SK-N-DZ (cell line): ENCODE measurements at regions not wholly inside any gene's neighbourhood (a gene's known extent, or its start where the extent isn't known, plus 50 kb on each side); places are given as distances from the start of the nearest gene placed in this dataset.

Experiments
- DNase-seq: peaks from one replicate; pipeline ENCODE4 v3.0.0-alpha.2; 2015; ENCODE audit warnings: low spot score

DNA sequence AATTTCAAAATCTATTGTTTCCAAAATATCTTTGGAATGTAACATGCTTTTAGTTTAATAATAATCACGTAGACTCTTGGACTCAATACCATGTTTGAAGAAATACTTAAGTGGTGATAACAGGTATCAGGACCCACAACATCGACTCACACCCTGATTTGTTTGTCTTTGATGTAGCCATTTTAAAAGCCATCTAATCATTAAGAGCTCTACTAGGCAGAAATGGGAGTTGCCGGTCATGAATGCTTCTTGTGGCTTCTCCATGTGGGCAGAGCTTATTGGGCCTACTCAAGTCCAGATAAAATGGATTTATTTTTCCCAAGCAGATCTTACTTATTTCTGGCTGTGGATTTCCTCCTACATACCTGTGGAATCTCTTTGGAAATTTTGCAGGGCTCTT lies 261.6 kb upstream of the NR2F2 start:
- DNase-seq: no peak

DNA sequence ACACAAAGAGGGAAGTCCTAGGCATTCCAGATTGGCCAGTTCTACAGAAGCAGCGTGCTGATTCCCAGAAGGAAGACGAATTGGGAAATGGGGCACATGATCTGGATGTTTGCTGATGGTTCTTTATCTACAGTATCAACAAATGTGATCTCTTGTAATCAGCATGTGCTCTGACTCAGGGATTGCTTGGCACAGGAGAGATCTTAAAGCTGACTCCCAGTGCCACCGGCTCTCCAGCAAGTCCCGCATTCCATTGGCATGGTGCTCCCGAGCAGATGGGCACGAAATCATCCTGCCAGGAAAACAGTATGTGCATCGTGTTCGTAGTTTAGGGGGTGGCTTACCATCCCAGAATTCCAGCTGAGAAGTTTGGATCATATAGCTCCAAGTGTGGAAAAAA lies 259.9 kb upstream of the NR2F2 start:
- no peak for DNase-seq

DNA sequence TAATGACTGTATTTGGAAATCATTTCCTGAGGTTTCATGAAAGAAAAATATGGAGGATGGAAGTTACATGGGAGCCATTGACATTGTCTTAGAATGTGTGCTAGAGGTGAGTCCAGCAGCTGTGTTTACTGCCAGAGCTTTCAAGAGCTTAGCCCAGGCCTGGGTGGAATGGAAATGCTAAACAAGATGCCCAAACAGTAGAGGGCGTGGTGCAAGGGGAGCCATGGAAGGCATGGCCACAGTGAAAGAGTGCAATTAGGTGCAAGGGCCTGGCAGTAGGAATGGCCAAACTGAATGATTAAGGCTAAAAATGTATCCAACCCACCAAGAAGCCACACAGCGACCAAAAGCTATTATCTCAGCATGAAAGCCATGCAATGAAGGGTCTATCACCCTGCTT lies 257.7 kb upstream of the NR2F2 start:
- no peak for DNase-seq

DNA sequence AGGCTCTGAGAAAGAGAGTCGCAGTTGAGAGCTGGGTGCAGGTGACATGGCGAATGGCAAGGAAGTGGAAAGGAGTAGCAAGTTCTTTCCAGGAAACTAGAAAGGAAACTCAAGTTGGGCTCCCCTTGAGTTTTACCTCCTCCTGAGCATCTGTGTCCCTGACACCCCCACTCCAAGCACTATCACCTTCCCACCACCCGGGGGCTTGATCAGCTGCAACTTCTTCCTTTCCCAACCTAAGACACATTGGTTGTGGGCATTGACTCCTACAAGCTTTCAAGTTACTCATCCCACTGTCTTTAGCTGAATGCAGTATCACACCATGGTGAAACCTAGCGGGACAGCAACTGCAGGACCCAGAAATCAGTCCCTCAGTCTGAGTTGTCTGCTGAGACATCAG lies 256.6 kb upstream of the NR2F2 start:
- no peak for DNase-seq

DNA sequence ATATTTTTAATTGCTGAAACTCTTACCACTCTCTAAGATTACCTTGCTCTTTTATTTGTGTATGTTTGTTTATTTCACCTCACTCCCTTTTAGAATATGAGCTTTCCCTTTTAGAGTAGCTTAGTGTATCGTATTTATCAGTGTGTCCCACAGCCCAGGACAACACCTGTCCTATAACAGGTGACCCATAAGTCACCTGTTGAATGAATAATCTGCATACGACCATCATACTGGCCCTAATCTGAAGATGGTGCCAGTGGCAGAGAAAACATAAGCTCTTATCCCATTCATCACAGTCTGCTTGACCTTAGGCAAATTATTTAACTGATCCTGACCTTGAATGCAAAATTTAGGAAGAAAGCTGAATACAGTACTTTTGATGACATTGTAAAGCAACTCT lies 254.6 kb upstream of the NR2F2 start:
- no peak for DNase-seq

DNA sequence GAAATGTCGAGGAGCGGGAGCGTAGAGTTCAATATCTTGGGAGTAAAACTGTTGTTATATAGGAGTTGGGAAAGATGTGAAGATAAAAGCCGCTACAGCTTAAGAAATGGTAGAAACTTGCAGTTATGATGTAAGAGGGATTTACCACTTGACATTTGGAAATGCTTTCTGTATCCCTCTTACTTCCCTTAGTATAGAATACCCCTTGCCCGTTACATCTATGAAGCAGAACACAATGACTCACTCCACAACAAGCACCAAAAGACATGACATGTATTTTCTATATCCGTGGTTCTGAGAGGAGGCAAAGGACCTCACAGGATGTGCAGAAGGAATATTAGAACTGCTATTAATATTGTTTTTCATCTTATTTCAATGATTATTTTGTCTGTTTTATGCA lies 254.2 kb upstream of the NR2F2 start:
- no peak for DNase-seq

DNA sequence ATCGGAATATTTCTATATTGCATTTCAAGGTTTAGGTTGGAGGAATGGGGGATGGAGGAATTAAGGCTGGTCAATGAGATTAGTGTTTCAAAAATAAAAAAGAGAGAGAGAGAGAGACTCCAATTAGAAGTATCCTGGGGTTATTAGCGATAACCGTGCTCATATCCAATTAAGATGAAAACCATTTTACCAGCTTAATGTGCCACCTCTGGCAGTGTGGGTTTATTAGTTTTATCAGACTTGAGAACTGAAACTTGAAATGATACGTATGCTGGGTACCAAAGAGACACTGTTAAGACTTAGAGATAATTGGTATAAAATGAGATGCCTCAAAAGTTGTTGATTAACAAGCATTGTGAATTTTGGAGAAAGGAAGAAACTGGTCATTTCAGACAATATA lies 251.5 kb upstream of the NR2F2 start:
- DNase-seq: no peak

DNA sequence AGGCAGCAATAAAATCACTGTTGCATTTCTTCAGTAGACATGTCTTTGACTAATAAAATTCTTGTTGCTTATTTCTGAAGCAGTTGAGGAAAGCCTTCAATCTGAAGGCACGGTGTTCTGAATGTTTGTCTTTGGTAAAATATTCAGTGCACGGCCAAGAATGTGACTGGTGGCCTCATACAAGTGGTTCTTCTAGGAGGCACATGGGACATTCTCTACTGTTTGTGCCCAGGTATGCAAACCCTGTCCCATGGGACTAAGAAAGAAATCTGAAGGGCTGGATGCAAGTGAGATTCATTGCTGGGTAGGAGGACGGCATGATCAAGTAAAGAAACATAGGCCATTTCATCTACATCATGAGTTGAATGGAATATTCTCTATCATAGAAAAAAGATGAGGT lies 250.6 kb upstream of the NR2F2 start:
- DNase-seq: no peak

DNA sequence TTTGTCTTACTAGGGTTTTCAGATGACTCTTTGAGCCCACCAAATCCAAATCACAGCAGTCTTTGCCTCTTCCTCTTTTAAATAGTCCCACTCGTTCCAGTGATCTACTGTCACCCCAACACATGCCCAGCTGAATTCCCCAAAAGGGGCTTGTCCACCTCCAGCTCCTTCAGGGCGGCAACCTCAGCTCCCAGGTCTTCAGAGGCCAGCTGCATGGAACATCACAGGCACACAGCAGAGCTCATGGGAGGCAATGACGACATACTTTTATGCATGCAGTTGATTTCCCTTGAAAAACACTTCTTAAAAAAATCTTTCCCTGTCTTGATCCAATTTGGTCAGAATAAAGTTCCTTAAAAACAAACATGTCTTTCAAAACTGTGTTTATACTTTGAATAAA lies 244.3 kb upstream of the NR2F2 start:
- no peak for DNase-seq

DNA sequence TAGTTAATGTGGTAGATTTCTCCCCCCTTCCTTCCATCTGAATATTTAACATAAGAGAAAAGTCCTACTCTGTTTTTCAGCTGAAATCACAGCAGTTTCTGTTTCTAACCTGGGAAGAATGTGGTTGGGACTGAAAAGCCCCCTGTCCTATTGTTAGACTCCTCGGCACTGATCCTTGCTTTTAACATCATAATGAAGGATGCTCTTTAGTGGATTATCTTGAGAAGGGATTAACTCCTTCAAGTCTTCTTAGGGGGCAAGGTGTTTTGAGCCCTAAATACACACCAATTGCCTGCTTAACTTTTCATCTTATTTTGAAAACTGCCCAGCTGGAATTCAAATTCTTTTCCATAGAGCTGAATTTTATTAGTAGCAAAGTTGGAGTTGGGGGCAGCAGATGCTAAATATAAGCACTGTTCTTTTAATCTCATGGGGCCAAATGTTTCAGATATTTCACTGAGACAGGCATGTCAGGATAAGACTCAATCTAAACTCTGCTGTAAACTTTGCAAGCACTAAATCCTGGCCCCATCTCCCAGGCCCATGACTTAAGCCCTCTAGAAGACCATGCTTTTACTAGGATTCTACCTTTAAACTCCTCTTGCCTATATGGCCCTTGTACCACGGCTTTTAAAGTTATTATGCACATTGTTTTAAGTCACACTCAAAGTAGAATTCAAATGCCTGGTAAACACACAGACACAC lies 243.2 kb upstream of the NR2F2 start:
- no peak for DNase-seq

DNA sequence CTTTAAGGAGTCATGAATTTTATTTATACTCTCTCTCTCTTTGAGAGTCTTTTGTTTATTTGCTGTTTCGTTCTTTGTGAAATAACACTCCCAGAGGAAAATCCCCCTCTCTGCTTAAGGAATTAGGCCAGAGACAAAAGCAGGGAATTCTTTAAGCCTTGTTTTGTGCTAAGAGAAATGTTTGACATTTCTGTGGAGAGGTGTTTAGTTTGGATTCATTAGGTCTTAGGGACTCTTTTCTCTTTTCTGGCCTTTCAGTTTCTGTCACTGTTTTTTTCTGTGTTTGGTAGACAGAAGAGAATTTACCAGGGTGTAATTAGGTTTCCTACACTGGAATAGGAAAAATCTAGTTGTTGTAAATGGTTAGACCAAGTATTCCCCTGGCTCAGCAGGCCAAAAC lies 241.8 kb upstream of the NR2F2 start:
- DNase-seq: no peak

DNA sequence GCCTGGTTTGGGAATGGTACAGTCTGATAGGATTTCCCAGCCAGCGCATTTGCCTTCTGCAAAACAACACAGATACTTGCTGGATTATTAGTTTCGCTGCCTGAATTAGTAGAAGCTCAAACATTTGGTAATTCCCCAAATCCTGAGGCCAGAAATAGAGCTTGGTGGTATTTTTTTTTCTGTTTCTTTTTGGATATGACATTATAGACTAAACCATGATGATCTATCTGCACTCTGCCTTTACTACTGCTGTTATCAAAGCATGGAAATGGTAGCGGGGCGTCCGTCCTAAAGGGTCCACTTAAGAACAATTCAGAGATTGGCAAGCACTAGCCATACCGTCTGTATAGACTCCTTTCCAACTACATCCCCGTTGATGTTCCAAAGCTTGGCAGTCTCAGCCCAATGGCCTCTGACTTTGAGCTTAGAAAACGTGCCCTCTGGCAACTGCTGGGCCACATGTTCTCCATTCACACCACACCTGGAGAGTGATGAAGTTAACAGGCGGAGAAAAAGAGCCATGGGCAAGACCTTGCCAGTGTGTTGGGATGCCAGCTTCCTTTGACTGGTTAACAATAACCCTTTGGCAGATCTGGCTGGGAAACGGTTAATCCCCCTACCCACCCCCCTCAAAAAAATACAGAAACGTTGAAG lies 241.0 kb upstream of the NR2F2 start:
- no peak for DNase-seq

DNA sequence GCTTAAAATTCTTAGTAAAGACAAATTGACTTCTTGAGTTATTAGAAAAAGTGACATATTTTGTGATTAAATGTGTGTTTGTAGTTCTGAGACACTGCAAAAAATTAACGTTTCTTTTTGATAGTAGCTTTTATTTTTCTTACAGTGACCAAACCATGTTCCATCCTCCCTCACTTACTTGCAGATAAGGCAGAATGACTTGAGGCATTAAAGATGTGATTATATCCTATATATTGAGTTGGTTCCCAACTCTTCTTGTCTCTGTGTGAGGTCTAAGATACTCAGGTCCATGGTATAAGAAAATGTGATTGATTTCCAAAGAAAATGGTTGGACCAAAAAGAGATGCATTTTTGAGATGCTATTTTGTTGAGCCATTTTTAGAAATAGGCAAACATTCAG lies 238.3 kb upstream of the NR2F2 start:
- no peak for DNase-seq

DNA sequence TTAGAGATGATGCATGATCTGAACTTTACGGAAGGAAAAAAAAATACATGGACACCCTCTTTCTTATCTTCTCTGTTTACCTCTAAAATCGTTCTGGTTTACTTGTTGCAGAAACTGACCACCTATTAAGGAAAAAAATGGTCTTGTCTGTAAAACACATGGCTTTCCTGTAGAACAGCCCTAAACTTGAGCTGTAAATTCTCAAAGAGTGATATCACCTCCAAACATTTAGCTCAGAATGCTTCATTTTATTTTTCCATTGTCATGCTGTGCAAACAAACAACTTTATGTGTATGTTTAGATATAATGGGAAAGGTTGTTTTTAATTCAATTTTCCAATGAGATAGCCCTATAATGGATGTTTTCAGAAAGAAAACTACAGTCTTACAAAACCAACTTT lies 237.4 kb upstream of the NR2F2 start:
- no peak for DNase-seq

DNA sequence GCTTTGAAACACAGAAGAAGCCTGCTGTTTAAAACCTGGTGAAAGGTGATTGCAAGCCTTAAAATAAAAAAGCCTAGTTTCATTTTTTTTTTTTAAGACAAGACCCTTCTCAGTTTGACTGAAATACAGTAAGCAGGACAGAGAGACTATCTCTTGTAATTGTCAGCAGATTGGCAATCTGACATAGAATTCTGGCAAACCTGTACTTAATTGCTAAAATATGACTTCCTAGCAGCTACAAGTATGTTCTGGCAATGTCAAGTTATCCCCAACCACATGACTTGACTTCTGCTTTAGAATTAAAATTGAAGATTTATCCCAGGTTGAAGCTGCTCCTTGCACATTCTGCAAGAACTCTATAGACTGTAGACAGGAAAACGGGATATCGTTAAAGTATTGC lies 232.8 kb upstream of the NR2F2 start:
- no peak for DNase-seq

DNA sequence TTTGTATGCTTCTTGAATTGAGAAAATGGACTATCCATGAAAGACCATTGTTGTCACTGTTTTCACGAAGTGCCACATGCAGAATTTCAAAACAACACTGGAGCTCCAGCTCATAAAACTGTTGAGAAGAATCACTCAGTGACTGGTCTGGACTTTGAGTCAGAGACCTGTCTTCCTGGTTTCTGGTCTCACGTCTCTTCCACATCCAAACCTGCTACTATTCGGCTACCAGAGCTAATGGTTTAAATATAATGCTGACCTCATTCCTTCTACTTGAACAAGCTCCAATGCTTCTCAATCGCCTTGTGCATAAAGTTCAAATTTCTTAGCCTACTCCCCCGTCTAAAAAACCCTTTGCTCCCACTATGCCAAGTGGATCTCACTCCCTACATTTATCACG lies 227.9 kb upstream of the NR2F2 start:
- DNase-seq: no peak

DNA sequence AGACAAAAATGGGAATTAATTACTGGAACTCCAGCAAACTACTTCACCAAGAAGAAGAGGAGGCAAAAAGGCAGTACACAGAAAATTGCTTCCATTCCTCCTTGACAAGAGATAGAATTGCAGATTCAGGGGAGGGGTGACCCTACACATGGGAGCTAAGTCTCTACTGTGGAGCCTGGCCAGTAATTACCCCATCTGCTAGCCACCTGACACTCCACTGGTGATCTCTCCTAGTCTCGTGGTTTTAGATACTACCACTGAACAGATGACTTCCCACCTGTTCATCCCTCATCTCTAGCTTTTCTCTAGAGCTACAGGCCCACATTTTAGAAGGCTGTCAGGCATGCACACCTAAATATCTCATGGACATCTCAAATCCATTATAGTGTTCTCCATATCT lies 224.3 kb upstream of the NR2F2 start:
- DNase-seq: no peak

DNA sequence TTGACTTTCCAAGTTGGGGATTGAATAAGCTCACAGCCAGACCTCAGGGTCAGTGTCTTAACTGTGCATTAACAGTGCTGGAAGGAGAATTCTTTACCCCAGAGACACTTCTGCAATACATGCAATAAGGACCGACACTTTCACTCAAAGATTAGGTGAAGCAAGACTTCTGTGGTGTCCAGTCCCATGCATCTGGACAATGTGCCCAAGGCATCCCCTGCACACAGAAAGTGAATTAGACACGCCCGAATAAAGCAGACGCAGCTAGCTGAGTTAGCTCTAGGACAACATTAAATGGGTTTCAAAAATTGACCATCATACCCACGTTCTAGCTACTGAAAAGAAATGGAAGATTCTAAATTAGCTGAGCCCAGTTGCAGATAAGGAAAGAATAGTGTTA lies 223.9 kb upstream of the NR2F2 start:
- DNase-seq: no peak

DNA sequence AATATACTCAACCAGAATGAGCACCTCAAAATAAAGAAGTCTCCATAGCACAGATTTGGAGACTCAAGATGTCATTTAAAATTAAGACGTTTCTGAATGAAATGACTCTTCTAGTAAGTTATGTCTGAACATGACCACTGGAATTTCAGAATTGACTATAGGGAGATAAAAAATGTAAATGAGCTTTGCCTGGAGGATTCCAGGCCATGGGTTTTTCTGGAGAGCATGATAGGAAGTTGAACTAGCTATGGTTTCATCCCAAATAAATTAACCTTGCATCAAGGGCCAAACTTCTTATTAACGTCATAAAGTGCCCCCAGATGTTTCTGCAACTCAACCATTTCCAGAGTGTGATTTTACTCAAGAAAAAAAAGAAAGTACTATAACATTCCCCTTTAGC lies 222.6 kb upstream of the NR2F2 start:
- no peak for DNase-seq

DNA sequence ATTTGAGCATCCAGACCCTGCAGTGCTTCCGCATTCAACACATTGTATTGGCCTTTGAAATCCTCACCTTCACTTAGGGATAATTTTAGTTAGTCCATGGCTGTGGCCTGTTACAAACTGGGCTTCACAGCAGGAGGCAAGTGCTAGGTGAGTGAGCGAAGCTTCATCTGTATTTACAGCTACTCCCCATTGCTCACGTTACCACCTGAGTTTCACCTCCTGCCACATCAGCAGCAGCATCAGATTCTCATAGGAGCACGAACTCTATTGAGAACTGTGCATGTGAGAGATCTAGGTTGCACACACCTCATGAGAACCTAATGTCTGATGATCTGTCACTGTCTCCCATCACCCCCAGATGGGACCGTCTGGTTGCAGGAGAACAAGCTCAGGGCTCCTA lies 222.1 kb upstream of the NR2F2 start:
- no peak for DNase-seq

DNA sequence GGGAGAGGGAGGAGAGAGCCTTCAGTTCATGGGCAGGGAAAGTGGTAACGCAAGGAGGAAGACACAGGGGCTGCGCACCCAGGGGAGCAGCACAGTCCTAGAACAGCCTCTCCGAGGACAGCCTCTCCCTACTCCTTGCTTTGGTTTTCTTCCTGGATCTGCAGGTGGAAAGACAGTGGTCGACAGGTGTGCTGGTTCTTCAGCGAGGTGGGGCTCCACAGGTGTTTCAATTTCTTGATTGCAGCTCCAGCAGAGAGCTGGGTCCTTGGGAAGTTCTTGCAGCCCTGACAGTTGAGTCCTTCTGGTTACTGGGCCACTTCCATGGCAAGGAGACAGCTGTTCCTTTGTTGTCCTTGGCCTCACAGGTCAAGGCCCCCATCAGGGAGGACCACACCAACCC lies 220.7 kb upstream of the NR2F2 start:
- DNase-seq: no peak

DNA sequence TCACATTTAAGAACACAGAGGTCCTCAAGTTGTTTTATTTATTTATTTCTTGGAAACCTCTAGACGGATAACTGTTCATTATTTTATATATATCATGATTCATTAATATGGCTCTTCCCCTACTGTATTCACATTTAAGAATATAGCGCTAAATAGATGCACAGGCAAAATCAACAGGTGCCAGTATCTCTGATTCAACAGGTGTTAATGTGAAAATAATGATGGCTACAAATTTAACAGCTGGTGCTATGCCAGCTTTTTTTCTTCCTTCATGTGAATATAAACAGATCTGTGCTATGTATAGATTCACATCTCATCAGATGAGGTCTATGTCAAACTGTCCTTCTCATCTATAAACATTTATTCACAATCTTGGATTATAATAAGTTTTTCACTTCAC lies 218.5 kb upstream of the NR2F2 start:
- no peak for DNase-seq

DNA sequence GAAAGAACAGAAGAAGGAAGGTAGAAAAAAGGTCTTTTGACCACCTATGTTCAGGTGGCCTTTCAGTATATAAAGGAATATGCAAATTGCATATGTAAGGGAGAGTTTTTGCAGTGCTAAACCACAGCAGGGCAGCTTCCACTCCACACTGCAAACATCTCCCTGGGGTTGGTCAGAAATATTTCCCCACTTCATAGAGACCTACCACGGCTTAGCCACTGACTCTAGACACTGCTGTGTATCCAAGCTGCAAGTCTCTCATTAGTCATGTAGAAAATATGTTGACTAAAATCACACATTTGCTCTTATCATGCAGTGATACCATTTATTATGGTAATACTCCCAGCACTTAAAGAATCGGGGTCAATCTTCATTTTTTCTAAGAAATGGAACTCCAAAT lies 214.9 kb upstream of the NR2F2 start:
- no peak for DNase-seq

DNA sequence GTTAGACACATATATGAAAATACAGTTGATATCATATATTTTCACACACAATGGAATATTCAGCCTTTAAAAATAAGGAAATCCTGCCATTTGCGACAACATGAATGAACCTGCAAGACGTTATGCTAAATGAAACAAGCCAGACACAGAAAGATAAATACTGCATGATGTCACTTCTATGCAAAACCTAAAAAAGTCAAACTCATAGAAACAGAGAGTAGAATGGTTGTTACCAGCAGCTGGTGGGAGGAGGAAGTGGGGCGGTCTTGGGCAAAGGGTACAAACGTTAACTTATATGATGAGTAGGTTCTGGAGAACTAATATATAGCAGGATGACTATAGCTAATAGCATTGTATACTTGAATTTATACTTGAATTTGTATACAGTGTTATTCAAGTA lies 213.2 kb upstream of the NR2F2 start:
- DNase-seq: no peak
